H9 (cell line): ENCODE measurements at regions not wholly inside any gene's neighbourhood (a gene's known extent, or its start where the extent isn't known, plus 50 kb on each side); places are given as distances from the start of the nearest gene placed in this dataset.

Experiments
- DNase-seq: peaks from one replicate; pipeline ENCODE4 v3.0.0-alpha.2; 2017
- H2AFZ ChIP-seq: one replicate; pipeline ENCODE4 v1.6.1; 2013; ENCODE audit warnings: mild to moderate bottlenecking, low read length, control low read depth, moderate library complexity
- H2AK5ac ChIP-seq: 2 replicates; pipeline ENCODE4 v1.6.1; 2013; ENCODE audit warnings: low read length, control low read depth, mixed read lengths; ENCODE audit not compliant: insufficient read length
- H2BK120ac ChIP-seq: one replicate; pipeline ENCODE4 v1.6.1; 2013; ENCODE audit warnings: low read depth, mild to moderate bottlenecking, low read length, control low read depth, inconsistent platforms; ENCODE audit not compliant: poor library complexity, severe bottlenecking
- H2BK12ac ChIP-seq: 2 replicates; pipeline ENCODE4 v1.6.1; 2013; ENCODE audit warnings: low read length, control low read depth, mixed read lengths, low read depth; ENCODE audit not compliant: insufficient read length
- H2BK15ac ChIP-seq: 2 replicates; pipeline ENCODE4 v1.6.1; 2013; ENCODE audit warnings: low read depth, low read length, control low read depth
- H2BK20ac ChIP-seq: one replicate; pipeline ENCODE4 v1.6.1; 2013; ENCODE audit warnings: low read depth, mild to moderate bottlenecking, low read length, control low read depth, inconsistent platforms; ENCODE audit not compliant: poor library complexity, severe bottlenecking
- H2BK5ac ChIP-seq: 2 replicates; pipeline ENCODE4 v1.6.1; 2013; ENCODE audit warnings: low read length, control low read depth, mixed read lengths; ENCODE audit not compliant: insufficient read length
- H3K14ac ChIP-seq: 2 replicates; pipeline ENCODE4 v1.6.1; 2013; ENCODE audit warnings: low read length, control low read depth; ENCODE audit not compliant: insufficient read depth
- H3K18ac ChIP-seq: 2 replicates; pipeline ENCODE4 v1.6.1; 2013; ENCODE audit warnings: low read depth, mild to moderate bottlenecking, mixed read lengths, low read length, control low read depth; ENCODE audit not compliant: insufficient read length
- H3K23ac ChIP-seq: 2 replicates; pipeline ENCODE4 v1.6.1; 2013; ENCODE audit warnings: low read length, control low read depth, mixed read lengths, low read depth; ENCODE audit not compliant: insufficient read length
- H3K23me2 ChIP-seq: 2 replicates; pipeline ENCODE4 v1.6.1; 2013; ENCODE audit warnings: low read depth, mild to moderate bottlenecking, mixed read lengths, low read length, control low read depth; ENCODE audit not compliant: insufficient read length, poor library complexity, severe bottlenecking
- H3K27ac ChIP-seq: 2 replicates; pipeline ENCODE4 v1.5.1; 2013; ENCODE audit warnings: low read length, control low read depth, mixed read lengths, low read depth; ENCODE audit not compliant: insufficient read length
- H3K27me3 ChIP-seq: 2 replicates; pipeline ENCODE4 v1.6.1; 2013; ENCODE audit warnings: low read length, control low read depth, inconsistent platforms; ENCODE audit not compliant: insufficient read depth
- H3K4ac ChIP-seq: 2 replicates; pipeline ENCODE4 v1.6.1; 2013; ENCODE audit warnings: low read depth, mild to moderate bottlenecking, control low read depth, inconsistent platforms, low read length, moderate library complexity
- H3K4me1 ChIP-seq: 2 replicates; pipeline ENCODE4 v1.6.1; 2013; ENCODE audit warnings: low read length, control low read depth, inconsistent platforms; ENCODE audit not compliant: insufficient read depth
- H3K4me2 ChIP-seq: 2 replicates; pipeline ENCODE4 v1.6.1; 2013; ENCODE audit warnings: low read length, control low read depth, mixed read lengths; ENCODE audit not compliant: insufficient read length, insufficient read depth
- H3K56ac ChIP-seq: 2 replicates; pipeline ENCODE4 v1.6.1; 2013; ENCODE audit warnings: low read depth, mild to moderate bottlenecking, mixed read lengths, low read length, control low read depth; ENCODE audit not compliant: insufficient read length
- H3K79me1 ChIP-seq: 2 replicates; pipeline ENCODE4 v1.6.1; 2013; ENCODE audit warnings: low read depth, mild to moderate bottlenecking, moderate library complexity, low read length, control low read depth, inconsistent platforms; ENCODE audit not compliant: insufficient read depth, poor library complexity, severe bottlenecking
- H3K79me2 ChIP-seq: 2 replicates; pipeline ENCODE4 v1.6.1; 2013; ENCODE audit warnings: low read length, control low read depth, inconsistent platforms; ENCODE audit not compliant: insufficient read depth
- H3K9ac ChIP-seq: 2 replicates; pipeline ENCODE4 v1.6.1; 2013; ENCODE audit warnings: low read length, control low read depth, mixed read lengths; ENCODE audit not compliant: insufficient read length; ENCODE audit errors: extremely low read depth
- H3K9me3 ChIP-seq: one replicate; pipeline ENCODE4 v1.6.1; 2013; ENCODE audit warnings: low read depth, low read length, inconsistent platforms; ENCODE audit not compliant: control insufficient read depth
- H3T11ph ChIP-seq: one replicate; pipeline ENCODE4 v1.6.1; 2013; ENCODE audit warnings: mild to moderate bottlenecking, low read length, control low read depth, inconsistent platforms
- H4K20me1 ChIP-seq: one replicate; pipeline ENCODE4 v1.6.1; 2013; ENCODE audit not compliant: control insufficient read depth, insufficient read length, insufficient read depth
- H4K5ac ChIP-seq: 2 replicates; pipeline ENCODE4 v1.6.1; 2013; ENCODE audit warnings: low read depth, mild to moderate bottlenecking, mixed read lengths, low read length, control low read depth; ENCODE audit not compliant: insufficient read length
- H4K8ac ChIP-seq: replicated peaks from 2 replicates; pipeline ENCODE4 v1.6.1; 2013; ENCODE audit warnings: low read length, control low read depth, mixed read lengths, low read depth; ENCODE audit not compliant: insufficient read length
- H4K91ac ChIP-seq: 2 replicates; pipeline ENCODE4 v1.6.1; 2013; ENCODE audit warnings: low read depth, mild to moderate bottlenecking, moderate library complexity, mixed read lengths, low read length, control low read depth; ENCODE audit not compliant: insufficient read length
- H3K27ac Mint-ChIP-seq, 3 experiments: 2 replicates in 2 of 3; 3 replicates in 1 of 3; pipeline ENCODE4 v1.8.0; 2020 to 2021; ENCODE audit warnings: mixed read lengths in 3 of 3, mild to moderate bottlenecking in 1 of 3, moderate library complexity in 1 of 3
- H3K27me3 Mint-ChIP-seq: 2 replicates; pipeline ENCODE4 v1.8.0; 2021; ENCODE audit warnings: low read depth, mild to moderate bottlenecking, moderate library complexity, mixed read lengths
- H3K36me3 Mint-ChIP-seq, 3 experiments: 2 replicates in 2 of 3; 3 replicates in 1 of 3; pipeline ENCODE4 v1.8.0; 2020 to 2021; ENCODE audit warnings: low read depth in 3 of 3, mixed read lengths in 3 of 3; ENCODE audit not compliant: insufficient read depth in 1 of 3
- H3K4me1 Mint-ChIP-seq, 2 experiments: 2 replicates each; pipeline ENCODE4 v1.8.0; 2020; ENCODE audit warnings: mixed read lengths in 2 of 2
- H3K4me3 Mint-ChIP-seq, 2 experiments: 2 replicates in 1 of 2; 3 replicates in 1 of 2; pipeline ENCODE4 v1.8.0; 2020 to 2021; ENCODE audit warnings: mild to moderate bottlenecking in 2 of 2, mixed read lengths in 2 of 2, moderate library complexity in 1 of 2
- H3K9me3 Mint-ChIP-seq, 2 experiments: 2 replicates in 1 of 2; 3 replicates in 1 of 2; pipeline ENCODE4 v1.8.0; 2020; ENCODE audit warnings: mild to moderate bottlenecking in 2 of 2, mixed read lengths in 2 of 2, moderate library complexity in 1 of 2
- CTCF ChIP-seq: fragments of 200-600 bp; sonication (generic); conservative IDR thresholded peaks from 3 replicates; pipeline ENCODE4 v1.8.0; 2021; ENCODE audit warnings: antibody characterized with exemption, mild to moderate bottlenecking
- WGBS: extraction: QIAGEN DNeasy Blood & Tissue Kit; methylation state at CpG from one replicate; pipeline ENCODE4 v1.1.7; 2013; ENCODE audit warnings: missing lambda C conversion rate, low lambda C conversion rate, mixed read lengths; ENCODE audit not compliant: insufficient read length; ENCODE audit errors: extremely low coverage; 5-methylcytosine and 5-hydroxymethylcytosine counted together

- Histone ChIP-seq H2BK20ac (no peak overlapping the region), H4K5ac (no peak overlapping the region), H3K4ac (no peak overlapping the region), H2BK15ac (no peak overlapping the region), H3K14ac (no peak overlapping the region), H3K23me2 (no peaks in the 10 kb centered on the region), H3K27me3 (no peaks in the 10 kb centered on the region), H3K56ac (no peak overlapping the region), H2BK120ac (no peak overlapping the region), H4K91ac (no peak overlapping the region), H3T11ph (no peak overlapping the region), H3K18ac (no peak overlapping the region), H4K20me1 (no peaks in the 10 kb centered on the region), H4K8ac (no peak overlapping the region), H3K4me1 (no peaks in the 10 kb centered on the region), H2AK5ac (no peak overlapping the region), H2BK12ac (no peak overlapping the region), H2AFZ (no peak overlapping the region), H3K4me2 (no peak overlapping the region), H3K79me1 (no peaks in the 10 kb centered on the region), H3K27ac (no peak overlapping the region), H3K9ac (no peak overlapping the region), H3K23ac (no peak overlapping the region), H2BK5ac (no peak overlapping the region), H3K9me3 (peaks cover 6% of the 10 kb centered on the region), H3K79me2 (no peaks in the 10 kb centered on the region)
- TF ChIP-seq CTCF: no peak
- no CpG with 5 or more reads among the region's 24 CpGs for WGBS
- Mint-ChIP-seq H3K27me3 (peaks cover 14% of the 10 kb centered on the region), H3K4me1 (peaks cover 2 to 6% of the 10 kb centered on the region in 2 experiments; a peak in 2 of 4 replicates), H3K9me3 (peaks cover 13 to 15% of the 10 kb centered on the region in 2 experiments), H3K4me3 (no peak overlapping the region), H3K36me3 (peaks cover 6 to 17% (median 12%) of the 10 kb centered on the region in 3 experiments; a peak in 5 of 7 replicates), H3K27ac (no peak overlapping the region)
- DNase-seq: no peak
Observed at GRCh38 chr3:66582721-66583423, 82.0 kb upstream of the LRIG1 start.
